ENCODE measurements at regions not wholly inside any gene's neighbourhood (a gene's known extent, or its start where the extent isn't known, plus 50 kb on each side); places are given as distances from the start of the nearest gene placed in this dataset.

DNA sequence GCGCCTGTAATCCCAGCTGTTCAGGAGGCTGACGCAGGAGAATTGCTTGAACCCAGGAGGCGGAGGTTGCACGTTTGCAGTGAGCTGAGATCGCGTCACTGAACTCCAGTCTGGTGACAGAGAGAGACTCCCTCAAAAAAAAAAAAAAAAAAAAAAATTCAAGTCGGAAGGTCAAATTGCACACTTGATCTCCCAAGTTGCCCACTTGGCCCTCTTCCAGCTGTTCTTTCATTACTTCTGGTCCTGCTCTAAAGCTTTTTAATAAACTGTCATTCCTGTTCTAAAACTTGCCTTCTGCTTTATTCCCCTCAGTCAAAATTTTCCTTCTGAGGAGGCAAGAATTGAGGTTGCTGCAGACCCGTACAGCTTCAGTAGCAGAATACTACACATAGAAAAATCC, 2358.0 kb downstream of the ARAP2 start:
- Histone ChIP-seq H3K36me3 (ENCODE audit: control insufficient read depth, insufficient read depth, low read length) (no peaks in the 10 kb centered on the region), H2AFZ (ENCODE audit: low read length) (no peak overlapping the region), H3K4me2 (ENCODE audit: extremely low read depth, insufficient read depth, low read length) (no peak overlapping the region), H3K27ac (ENCODE audit: insufficient read depth, low read length) (no peak overlapping the region), H3K4me3 (replicated peaks in 1 of 4; ENCODE audit: control extremely low read depth in 1 of 4, insufficient read depth in 1 of 4, low read depth in 3 of 4, low read length in 4 of 4) (no peak overlapping the region), H3K79me2 (ENCODE audit: control insufficient read depth, insufficient read depth, low read length) (no peaks in the 10 kb centered on the region), H4K20me1 (ENCODE audit: control insufficient read depth, extremely low read depth, insufficient read depth, low read length) (no peaks in the 10 kb centered on the region), H3K27me3 (ENCODE audit: control insufficient read depth, insufficient read depth, low read length) (no peaks in the 10 kb centered on the region), H3K4me1 (ENCODE audit: control insufficient read depth, extremely low read depth, insufficient read depth, low read length) (no peaks in the 10 kb centered on the region), H3K9me3 (ENCODE audit: control insufficient read depth, insufficient read depth, low read depth, low read length) (no peaks in the 10 kb centered on the region), H3K9ac (ENCODE audit: insufficient read depth, low read length) (no peak overlapping the region)
- no peak for DNase-seq (ENCODE audit: low read depth in 2 of 2)
- TF ChIP-seq, protein P1, sequence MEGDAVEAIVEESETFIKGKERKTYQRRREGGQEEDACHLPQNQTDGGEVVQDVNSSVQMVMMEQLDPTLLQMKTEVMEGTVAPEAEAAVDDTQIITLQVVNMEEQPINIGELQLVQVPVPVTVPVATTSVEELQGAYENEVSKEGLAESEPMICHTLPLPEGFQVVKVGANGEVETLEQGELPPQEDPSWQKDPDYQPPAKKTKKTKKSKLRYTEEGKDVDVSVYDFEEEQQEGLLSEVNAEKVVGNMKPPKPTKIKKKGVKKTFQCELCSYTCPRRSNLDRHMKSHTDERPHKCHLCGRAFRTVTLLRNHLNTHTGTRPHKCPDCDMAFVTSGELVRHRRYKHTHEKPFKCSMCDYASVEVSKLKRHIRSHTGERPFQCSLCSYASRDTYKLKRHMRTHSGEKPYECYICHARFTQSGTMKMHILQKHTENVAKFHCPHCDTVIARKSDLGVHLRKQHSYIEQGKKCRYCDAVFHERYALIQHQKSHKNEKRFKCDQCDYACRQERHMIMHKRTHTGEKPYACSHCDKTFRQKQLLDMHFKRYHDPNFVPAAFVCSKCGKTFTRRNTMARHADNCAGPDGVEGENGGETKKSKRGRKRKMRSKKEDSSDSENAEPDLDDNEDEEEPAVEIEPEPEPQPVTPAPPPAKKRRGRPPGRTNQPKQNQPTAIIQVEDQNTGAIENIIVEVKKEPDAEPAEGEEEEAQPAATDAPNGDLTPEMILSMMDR (conservative IDR thresholded peaks at IDR 0.05 in 1 of 2, IDR thresholded peaks at IDR 0.05 in 1 of 2; ENCODE audit: low read depth in 1 of 2, low read length in 2 of 2) = no peak
- TF ChIP-seq EZH2 (IDR thresholded peaks at IDR 0.05; ENCODE audit: low read length, missing control alignments) = no peak

DNA sequence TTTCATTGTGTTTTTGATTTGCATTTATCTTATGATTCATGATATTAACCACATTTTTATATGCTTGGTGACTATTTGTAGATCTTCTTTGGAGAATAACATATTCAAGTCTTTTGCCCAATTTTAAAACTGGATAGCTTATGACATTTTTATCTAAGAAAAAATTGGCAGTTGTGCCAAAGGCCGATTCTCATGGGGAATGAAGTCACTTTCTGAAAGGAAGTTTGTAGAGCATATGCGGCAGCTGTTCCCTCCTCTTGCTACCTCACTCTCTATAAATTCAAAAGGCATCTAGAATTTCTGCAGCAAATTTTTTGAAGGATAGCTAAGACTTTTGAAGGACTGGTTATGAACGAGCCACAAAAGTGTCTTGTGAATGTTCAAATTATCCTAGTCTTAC, 2353.5 kb downstream of the ARAP2 start:
- H3K4me3 ChIP-seq (replicated peaks in 1 of 4; ENCODE audit: control extremely low read depth in 1 of 4, insufficient read depth in 1 of 4, low read depth in 3 of 4, low read length in 4 of 4) = no peak overlapping the region
- no peaks in the 10 kb centered on the region for H4K20me1 ChIP-seq (ENCODE audit: control insufficient read depth, extremely low read depth, insufficient read depth, low read length)
- no peak overlapping the region for H3K4me2 ChIP-seq (ENCODE audit: extremely low read depth, insufficient read depth, low read length)
- no peak overlapping the region for H3K9ac ChIP-seq (ENCODE audit: insufficient read depth, low read length)
- no peak for DNase-seq (ENCODE audit: low read depth in 2 of 2)
- no peak for TF ChIP-seq EZH2 (IDR thresholded peaks at IDR 0.05; ENCODE audit: low read length, missing control alignments)
- TF ChIP-seq, protein P1 (conservative IDR thresholded peaks at IDR 0.05 in 1 of 2, IDR thresholded peaks at IDR 0.05 in 1 of 2; ENCODE audit: low read depth in 1 of 2, low read length in 2 of 2) = no peak
- H3K36me3 ChIP-seq (ENCODE audit: control insufficient read depth, insufficient read depth, low read length) = no peaks in the 10 kb centered on the region
- H3K27ac ChIP-seq (ENCODE audit: insufficient read depth, low read length) = no peak overlapping the region
- H3K79me2 ChIP-seq (ENCODE audit: control insufficient read depth, insufficient read depth, low read length) = no peaks in the 10 kb centered on the region
- H3K27me3 ChIP-seq (ENCODE audit: control insufficient read depth, insufficient read depth, low read length) = no peaks in the 10 kb centered on the region
- H2AFZ ChIP-seq (ENCODE audit: low read length) = no peak overlapping the region
- no peaks in the 10 kb centered on the region for H3K9me3 ChIP-seq (ENCODE audit: control insufficient read depth, insufficient read depth, low read depth, low read length)
- no peaks in the 10 kb centered on the region for H3K4me1 ChIP-seq (ENCODE audit: control insufficient read depth, extremely low read depth, insufficient read depth, low read length)

DNA sequence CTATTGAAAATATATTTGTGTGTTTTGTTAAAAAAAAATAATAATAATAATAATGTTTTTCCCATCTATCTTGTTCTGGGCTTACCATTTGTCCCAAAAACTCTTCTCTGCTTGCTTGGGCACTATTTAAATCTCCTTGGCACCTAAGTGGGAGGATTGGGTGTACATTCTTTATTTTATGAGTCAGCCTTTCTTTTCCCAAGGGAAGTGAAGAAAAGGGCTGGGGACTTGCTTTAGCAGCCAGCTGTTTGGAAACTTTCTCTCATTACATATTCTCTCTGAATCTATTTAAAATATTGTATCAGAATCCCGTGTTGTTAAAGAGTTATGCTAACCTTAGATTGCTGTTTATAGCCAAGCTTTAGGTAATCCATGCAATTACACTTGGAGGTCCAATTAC, 2332.4 kb downstream of the ARAP2 start:
- DNase-seq (ENCODE audit: low read depth in 2 of 2) = no peak
- Histone ChIP-seq H3K36me3 (ENCODE audit: control insufficient read depth, insufficient read depth, low read length) (no peaks in the 10 kb centered on the region), H3K27me3 (ENCODE audit: control insufficient read depth, insufficient read depth, low read length) (no peaks in the 10 kb centered on the region), H3K79me2 (ENCODE audit: control insufficient read depth, insufficient read depth, low read length) (no peaks in the 10 kb centered on the region), H3K9me3 (ENCODE audit: control insufficient read depth, insufficient read depth, low read depth, low read length) (no peaks in the 10 kb centered on the region), H3K9ac (ENCODE audit: insufficient read depth, low read length) (no peak overlapping the region), H3K4me1 (ENCODE audit: control insufficient read depth, extremely low read depth, insufficient read depth, low read length) (no peaks in the 10 kb centered on the region), H3K4me2 (ENCODE audit: extremely low read depth, insufficient read depth, low read length) (no peak overlapping the region), H2AFZ (ENCODE audit: low read length) (no peak overlapping the region), H3K27ac (ENCODE audit: insufficient read depth, low read length) (no peak overlapping the region), H4K20me1 (ENCODE audit: control insufficient read depth, extremely low read depth, insufficient read depth, low read length) (no peaks in the 10 kb centered on the region), H3K4me3 (replicated peaks in 1 of 4; ENCODE audit: control extremely low read depth in 1 of 4, insufficient read depth in 1 of 4, low read depth in 3 of 4, low read length in 4 of 4) (no peak overlapping the region)
- TF ChIP-seq, protein P1 (conservative IDR thresholded peaks at IDR 0.05 in 1 of 2, IDR thresholded peaks at IDR 0.05 in 1 of 2; ENCODE audit: low read depth in 1 of 2, low read length in 2 of 2) = no peak
- TF ChIP-seq EZH2 (IDR thresholded peaks at IDR 0.05; ENCODE audit: low read length, missing control alignments) = no peak

Data from fibroblast of lung (primary cell).